Activated CD8-positive, alpha-beta T cell treated with anti-CD3 and anti-CD28 coated beads for 36 hours (primary cell): ENCODE measurements at regions not wholly inside any gene's neighbourhood (a gene's known extent, or its start where the extent isn't known, plus 50 kb on each side); places are given as distances from the start of the nearest gene placed in this dataset.

Experiments used
- ATAC-seq: fragments of 200-7000 bp; cut with Tn5 transposase; one replicate; pipeline ENCODE4 v1.10.0; 2021; ENCODE audit warnings: mild to moderate bottlenecking, moderate library complexity
- CTCF ChIA-PET: fragments of 350-600 bp; sonication (Branson Sonifier 250); formaldehyde crosslinking; loops from one replicate; lab custom pipeline; 2021; ENCODE audit warnings: antibody characterized with exemption; lab: Charles Lee
- POLR2A ChIA-PET: fragments of 350-600 bp; sonication (Branson Sonifier 250); formaldehyde crosslinking; loops from one replicate; lab custom pipeline; 2021; ENCODE audit warnings: antibody characterized with exemption; lab: Charles Lee
- DNase-seq: peaks from one replicate; pipeline ENCODE4 v3.0.0-alpha.2; 2020
- H3K27ac Mint-ChIP-seq: one replicate; pipeline ENCODE4 v1.8.0; 2021; ENCODE audit warnings: mild to moderate bottlenecking, mixed read lengths
- H3K27me3 Mint-ChIP-seq: one replicate; pipeline ENCODE4 v1.8.0; 2021; ENCODE audit warnings: mixed read lengths
- H3K36me3 Mint-ChIP-seq: one replicate; pipeline ENCODE4 v1.8.0; 2021; ENCODE audit warnings: low read depth, mixed read lengths
- H3K4me1 Mint-ChIP-seq: one replicate; pipeline ENCODE4 v1.8.0; 2021; ENCODE audit warnings: low read depth, mixed read lengths
- H3K4me3 Mint-ChIP-seq: one replicate; pipeline ENCODE4 v1.8.0; 2021; ENCODE audit warnings: mild to moderate bottlenecking, moderate library complexity, mixed read lengths
- H3K9me3 Mint-ChIP-seq: one replicate; pipeline ENCODE4 v1.8.0; 2021; ENCODE audit warnings: mixed read lengths
- intact Hi-C: fragments of 100-400 bp; cut with micrococcal nuclease; formaldehyde crosslinking; loops from one replicate; pipeline ENCODE4 v1.10.0; 2022
- TF ChIP-seq, protein P1 (sequence below): fragments of 200-600 bp; IDR thresholded peaks from one replicate; pipeline ENCODE4 v1.8.0; 2022; ENCODE audit warnings: antibody characterized with exemption, mild to moderate bottlenecking

DNA sequence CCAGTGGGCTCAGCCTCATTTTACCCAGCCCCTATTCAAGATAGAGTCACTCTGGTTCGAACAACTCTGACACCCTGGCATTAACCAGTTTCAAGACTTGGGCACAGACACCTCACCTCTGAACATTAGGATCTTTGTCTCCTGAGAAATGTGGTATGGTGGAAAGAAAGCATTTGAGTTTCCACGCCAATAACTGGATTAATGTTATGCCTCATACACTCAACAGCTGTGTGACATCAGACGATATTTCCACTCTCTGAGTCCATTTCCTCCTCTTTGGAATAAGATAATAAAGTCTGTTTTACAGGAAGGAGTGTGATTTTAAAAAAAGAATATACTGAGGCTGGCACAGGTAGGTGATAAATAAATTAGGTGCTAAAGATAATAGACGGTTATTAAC is 121.3 kb upstream of the CHL1 start:
- TF ChIP-seq, protein P1, sequence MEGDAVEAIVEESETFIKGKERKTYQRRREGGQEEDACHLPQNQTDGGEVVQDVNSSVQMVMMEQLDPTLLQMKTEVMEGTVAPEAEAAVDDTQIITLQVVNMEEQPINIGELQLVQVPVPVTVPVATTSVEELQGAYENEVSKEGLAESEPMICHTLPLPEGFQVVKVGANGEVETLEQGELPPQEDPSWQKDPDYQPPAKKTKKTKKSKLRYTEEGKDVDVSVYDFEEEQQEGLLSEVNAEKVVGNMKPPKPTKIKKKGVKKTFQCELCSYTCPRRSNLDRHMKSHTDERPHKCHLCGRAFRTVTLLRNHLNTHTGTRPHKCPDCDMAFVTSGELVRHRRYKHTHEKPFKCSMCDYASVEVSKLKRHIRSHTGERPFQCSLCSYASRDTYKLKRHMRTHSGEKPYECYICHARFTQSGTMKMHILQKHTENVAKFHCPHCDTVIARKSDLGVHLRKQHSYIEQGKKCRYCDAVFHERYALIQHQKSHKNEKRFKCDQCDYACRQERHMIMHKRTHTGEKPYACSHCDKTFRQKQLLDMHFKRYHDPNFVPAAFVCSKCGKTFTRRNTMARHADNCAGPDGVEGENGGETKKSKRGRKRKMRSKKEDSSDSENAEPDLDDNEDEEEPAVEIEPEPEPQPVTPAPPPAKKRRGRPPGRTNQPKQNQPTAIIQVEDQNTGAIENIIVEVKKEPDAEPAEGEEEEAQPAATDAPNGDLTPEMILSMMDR, result no peak
- H3K27ac Mint-ChIP-seq, result no peak overlapping the region
- ATAC-seq, result no peak
- no peaks in the 10 kb centered on the region for H3K4me1 Mint-ChIP-seq
- DNase-seq, result no peak
- ChIA-PET POLR2A (no interaction called here), CTCF (no interaction called here)
- no peak overlapping the region for H3K4me3 Mint-ChIP-seq
- H3K27me3 Mint-ChIP-seq, result peaks cover 8% of the 10 kb centered on the region
- intact Hi-C loops, result no loop called here
- H3K36me3 Mint-ChIP-seq, result no peaks in the 10 kb centered on the region
- H3K9me3 Mint-ChIP-seq, result no peaks in the 10 kb centered on the region

DNA sequence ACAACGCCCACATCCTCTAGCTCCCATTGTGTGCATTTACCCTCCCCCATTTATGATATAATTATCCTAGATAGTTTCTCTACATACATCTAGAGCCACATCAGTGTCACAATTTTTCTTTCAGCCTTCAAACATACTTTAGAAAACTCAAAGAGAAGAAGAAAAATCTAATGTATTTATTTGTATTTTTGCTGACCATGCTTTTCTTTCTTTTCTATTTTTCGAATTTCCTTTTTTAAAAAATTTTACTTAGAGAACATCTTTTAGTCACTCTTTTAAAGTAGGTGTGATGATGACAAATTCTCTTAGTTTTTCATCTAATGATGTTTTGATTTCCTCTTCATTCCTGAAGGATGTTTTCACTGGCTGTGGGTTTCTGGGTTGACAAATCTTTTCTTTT is 117.0 kb upstream of the CHL1 start:
- intact Hi-C loops, result no loop called here
- ChIA-PET CTCF (no interaction called here), POLR2A (no interaction called here)
- Mint-ChIP-seq H3K9me3 (no peaks in the 10 kb centered on the region), H3K36me3 (no peaks in the 10 kb centered on the region), H3K27me3 (peaks cover 3% of the 10 kb centered on the region), H3K27ac (no peak overlapping the region), H3K4me3 (no peak overlapping the region), H3K4me1 (no peaks in the 10 kb centered on the region)
- no peak for DNase-seq
- no peak for ATAC-seq
- TF ChIP-seq, protein P1, result no peak

DNA sequence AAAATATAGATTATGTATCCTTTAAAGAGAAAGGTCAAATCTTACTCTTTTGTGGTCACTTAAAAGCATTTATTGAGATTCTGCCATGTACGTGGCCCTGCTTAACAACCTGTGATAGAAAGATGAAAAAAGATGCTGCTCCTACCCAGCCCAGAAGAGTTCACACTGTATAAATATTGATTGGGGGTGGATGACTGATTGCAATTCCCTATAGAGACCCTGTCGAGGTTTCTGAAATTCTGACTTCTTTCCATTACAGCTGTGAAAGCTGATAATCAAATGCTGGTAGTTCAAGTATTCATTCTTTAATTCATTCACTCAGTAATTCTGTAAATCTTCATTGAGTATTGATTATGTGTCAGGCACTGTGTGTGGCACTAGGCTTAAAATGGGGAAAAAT is 114.1 kb upstream of the CHL1 start:
- TF ChIP-seq, protein P1, result no peak
- intact Hi-C loops, result no loop called here
- H3K9me3 Mint-ChIP-seq, result no peaks in the 10 kb centered on the region
- H3K4me3 Mint-ChIP-seq, result no peak overlapping the region
- H3K4me1 Mint-ChIP-seq, result no peaks in the 10 kb centered on the region
- no peak overlapping the region for H3K27ac Mint-ChIP-seq
- H3K36me3 Mint-ChIP-seq, result no peaks in the 10 kb centered on the region
- H3K27me3 Mint-ChIP-seq, result peaks cover 5% of the 10 kb centered on the region
- no peak for ATAC-seq
- POLR2A ChIA-PET, result no interaction called here
- DNase-seq, result no peak
- CTCF ChIA-PET, result no interaction called here

DNA sequence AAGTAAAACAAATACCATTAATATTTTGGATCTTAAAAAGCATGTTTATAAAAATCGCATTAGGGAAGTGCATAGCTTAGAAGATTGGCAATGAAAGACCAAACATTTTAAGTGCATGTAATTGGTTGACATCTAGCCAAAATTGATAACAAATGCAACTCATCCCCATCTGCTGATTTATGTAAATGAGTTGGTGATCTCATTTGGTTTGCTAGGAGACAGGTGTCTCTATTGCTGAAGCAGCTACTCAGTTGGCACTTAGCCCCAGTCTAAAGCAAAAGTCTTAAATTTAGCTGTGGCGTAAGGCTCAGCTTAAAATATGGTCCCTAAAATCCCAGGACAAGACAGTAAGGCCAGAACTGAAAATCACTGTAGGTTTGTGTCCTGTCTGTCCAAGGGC is 113.5 kb upstream of the CHL1 start:
- Mint-ChIP-seq H3K27ac (no peak overlapping the region), H3K4me1 (no peaks in the 10 kb centered on the region), H3K4me3 (no peak overlapping the region), H3K9me3 (no peaks in the 10 kb centered on the region), H3K27me3 (peaks cover 5% of the 10 kb centered on the region), H3K36me3 (no peaks in the 10 kb centered on the region)
- POLR2A ChIA-PET, result no interaction called here
- intact Hi-C loops, result no loop called here
- no peak for DNase-seq
- ATAC-seq, result no peak
- CTCF ChIA-PET, result no interaction called here
- TF ChIP-seq, protein P1, result no peak

DNA sequence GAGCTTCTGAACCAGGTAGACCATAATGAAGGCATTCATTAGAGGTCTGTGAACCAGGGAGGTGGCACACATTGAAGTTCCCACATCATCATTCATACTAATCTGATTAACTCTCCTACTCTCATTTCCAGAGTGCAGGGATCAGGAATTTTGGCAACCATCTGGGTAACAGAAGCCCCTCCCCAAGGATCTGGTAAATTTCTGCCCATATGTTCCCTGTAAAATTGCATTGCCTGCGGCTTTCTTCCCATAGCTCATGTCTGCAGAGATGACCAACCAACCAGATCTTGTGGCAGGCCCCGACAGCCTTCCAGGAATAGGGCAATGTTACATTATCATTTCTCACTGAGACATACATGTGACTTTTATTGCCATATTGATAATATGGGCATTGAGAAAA is 111.4 kb upstream of the CHL1 start:
- ATAC-seq (no peak), DNase-seq (no peak)
- POLR2A ChIA-PET, result no interaction called here
- intact Hi-C loops, result no loop called here
- Mint-ChIP-seq H3K36me3 (no peaks in the 10 kb centered on the region), H3K4me1 (no peaks in the 10 kb centered on the region), H3K27me3 (peaks cover 5% of the 10 kb centered on the region), H3K4me3 (no peak overlapping the region), H3K27ac (no peak overlapping the region), H3K9me3 (no peaks in the 10 kb centered on the region)
- CTCF ChIA-PET, result no interaction called here
- TF ChIP-seq, protein P1, result no peak
